NCI-H2196 (cell line): ENCODE measurements at regions not wholly inside any gene's neighbourhood (a gene's known extent, or its start where the extent isn't known, plus 50 kb on each side); places are given as distances from the start of the nearest gene placed in this dataset.
"Not testable (repeated sequence)": the region's sequence is repeated elsewhere in the genome, so short reads cannot be mapped to it uniquely, and the experiment has no call there.

Experiments used
- DNase-seq: peaks from one replicate; lab custom pipeline; 2025; ENCODE audit not compliant: unreplicated experiment; lab: John Stamatoyannopoulos, UW

DNA sequence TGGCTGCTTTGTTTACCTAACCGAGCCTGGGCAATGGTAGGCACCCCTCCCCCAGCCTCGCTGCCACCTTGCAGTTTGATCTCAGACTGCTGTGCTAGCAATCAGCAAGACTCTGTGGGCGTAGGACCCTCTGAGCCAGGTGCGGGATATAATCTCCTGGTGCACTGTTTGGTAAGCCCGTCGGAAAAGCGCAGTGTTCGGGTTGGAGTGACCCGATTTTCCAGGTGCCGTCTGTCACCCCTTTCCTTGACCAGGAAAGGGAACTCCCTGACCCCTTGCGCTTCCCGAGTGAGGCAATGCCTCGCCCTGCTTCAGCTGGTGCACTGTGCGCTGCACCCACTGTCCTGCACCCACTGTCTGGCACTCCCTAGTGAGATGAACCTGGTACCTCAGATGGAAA lies 482.2 kb upstream of the SMC2 start:
- DNase-seq, result not testable (repeated sequence)

DNA sequence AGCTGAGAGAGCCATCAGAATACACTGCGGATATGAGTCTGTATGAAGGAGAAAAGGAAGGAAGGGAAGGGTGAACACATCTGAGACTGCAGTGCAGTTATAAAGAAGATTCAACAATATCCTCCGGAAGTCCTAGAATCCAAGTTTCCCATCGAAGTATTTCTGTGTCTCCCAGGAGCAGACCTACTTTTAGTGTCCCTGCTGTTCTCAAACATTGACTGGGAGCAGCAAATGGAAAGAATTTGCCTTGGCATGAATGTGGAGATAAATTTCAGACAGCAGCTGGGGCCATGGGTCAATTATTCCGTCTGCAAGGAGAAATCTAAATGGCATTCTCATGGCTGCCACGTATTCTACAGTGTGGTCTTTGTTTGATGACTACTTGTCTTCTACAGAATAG lies 478.1 kb upstream of the SMC2 start:
- DNase-seq, result no peak

DNA sequence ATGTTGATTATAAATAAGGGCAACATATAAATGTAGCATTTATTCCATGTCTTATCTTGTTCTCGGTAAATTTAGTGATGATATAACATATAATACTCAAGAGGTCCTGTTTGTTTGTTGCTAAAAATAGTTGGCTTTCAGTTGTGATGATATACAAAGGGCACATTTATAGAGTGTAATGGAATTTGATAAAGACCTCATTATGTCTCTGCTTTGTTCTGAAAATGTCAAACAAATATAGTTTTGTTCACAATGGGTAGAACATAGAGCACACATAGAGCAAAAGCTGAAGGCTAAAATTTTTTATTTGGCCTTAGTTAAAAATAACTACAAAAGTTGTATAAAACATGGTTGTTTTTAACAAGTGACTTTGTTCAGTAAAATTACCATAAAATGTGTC lies 477.1 kb upstream of the SMC2 start:
- no peak for DNase-seq

DNA sequence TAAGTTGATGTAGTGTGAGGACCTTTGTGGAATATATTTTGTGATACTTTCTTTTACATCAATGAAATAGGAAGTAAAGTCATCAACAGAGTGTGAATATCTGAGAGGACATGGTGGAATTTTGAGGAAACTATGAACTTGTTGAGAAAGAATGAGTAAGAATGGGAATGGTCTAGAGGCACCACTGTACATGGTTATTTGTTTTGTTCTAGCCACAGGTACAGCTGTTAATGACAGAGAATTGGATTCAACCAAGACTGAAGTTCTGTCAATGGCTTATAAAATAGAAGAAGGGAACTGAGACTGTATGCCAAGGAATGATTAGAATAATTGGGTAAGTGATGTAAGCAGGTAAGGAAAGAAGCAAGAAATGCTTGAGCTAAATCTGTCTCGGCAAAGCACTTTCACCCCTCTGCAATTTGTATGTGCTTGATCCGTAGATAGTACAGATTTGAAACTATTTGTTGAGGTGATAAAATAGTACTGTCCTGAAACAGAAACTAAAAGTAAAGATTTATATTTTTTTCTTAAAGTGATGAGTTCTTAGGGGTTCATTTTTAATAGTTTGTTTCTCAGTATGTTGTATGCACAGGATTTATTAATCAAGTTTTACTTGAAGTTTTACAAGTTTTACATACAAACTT lies 468.8 kb upstream of the SMC2 start:
- no peak for DNase-seq

DNA sequence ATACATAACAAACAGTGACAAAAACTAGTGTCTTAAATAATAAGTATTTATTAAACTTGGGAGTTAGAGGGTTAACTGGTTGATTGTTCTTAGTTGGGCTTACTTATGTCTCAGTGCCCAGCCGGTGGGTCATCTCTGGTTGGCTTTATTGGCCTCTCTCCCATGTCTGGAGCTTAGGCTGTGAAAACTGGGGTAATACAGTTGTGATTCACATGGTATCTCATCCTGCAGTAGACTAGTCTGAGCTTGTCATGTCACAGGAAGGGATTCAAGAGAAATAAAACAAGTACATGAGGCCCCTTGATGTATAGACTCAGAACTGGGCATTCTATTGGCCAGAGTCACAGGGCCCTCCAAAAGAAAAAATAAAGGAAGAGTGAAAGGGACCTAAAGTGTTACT lies 466.4 kb upstream of the SMC2 start:
- DNase-seq, result no peak

DNA sequence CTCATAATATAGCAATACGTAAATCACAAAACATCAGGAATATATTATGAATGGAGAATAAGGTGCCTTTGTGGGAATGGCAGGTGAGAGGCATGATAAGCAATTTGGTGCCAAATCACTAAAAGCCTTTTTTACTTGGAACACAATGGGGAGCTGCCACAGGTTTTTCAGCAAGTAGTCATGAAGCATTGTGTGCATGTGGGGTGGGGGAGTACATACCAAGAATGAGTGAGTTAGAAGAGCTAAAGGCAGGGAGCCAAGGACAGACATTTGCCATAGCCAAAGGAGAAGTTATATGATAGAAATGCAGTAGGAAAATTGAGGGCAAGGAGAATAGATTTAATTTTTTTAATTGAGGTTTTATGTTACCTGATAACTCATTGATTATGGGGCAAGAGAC lies 445.0 kb upstream of the SMC2 start:
- DNase-seq, result no peak

DNA sequence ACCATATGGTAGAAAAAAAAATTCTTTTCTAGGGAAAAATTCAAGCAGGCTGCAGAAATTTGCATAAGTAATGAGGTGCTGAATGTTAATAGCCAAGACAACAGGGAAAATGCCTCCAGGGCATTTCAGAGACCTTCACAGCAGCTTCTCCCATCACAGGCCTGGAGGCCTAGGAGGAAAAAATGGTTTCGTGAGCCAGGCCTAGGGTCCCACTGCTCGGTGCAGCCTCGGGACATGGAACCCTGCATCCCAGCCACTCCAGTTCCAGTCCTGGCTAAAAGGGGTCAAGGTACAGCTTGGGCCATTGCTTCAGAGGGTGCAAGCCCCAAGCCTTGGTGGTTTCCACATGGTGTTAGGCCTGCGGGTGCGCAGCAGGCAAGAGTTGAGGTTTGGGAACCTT lies 436.0 kb upstream of the SMC2 start:
- no peak for DNase-seq

DNA sequence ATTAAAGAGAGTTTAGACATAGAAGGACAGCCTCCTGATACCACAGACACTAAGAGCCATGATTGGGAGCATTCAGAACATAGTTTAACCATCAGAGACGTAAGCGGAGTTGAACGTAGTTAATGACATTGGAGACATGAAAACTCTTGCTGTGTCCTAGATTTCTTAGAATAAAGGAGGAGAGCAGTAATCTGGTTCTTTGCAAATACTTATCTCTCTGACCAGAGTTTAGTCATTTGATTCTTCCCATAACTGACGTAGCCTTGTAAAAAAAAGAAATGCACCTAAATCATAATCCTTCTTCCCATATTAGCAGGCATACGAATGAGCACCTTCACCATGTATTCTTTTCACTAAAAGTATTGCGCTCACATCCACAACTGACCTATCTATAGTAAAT lies 433.3 kb upstream of the SMC2 start:
- DNase-seq, result no peak

DNA sequence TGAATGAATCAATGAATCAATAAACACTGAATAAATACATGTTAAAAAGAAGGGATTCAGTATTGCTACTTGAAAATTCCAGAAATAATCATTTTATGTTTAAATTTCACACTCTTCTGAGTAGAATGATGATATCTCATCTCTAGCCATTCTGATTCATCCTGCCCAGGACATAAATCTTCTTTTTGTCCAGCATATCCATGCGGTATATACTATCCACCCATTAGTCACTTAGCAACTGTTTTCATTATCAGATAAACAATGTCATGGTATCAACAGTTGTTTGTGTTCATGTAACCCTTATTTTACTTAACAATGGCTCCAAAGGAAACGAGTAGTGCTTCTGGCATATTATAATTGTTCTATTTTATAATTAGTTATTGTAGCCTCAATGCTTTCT lies 432.4 kb upstream of the SMC2 start:
- no peak for DNase-seq

DNA sequence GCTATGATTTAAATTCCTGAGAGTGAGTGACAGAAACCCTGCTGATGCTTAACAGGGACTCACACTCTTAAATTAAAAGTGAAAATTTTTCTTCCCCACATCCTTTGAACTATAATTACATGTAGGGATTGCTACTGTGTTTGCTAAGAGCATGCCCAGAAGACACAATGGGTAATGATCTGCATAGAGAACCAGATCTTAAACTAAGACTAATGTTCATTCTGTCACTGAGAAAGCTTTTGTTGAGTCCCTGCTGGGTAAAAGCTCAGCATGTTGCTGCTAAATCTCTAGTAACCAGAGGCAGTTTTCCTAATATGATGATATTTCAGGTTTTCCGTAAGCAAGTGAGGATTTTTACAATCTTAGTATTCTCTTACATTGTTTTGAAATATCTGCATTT lies 424.8 kb upstream of the SMC2 start:
- DNase-seq, result no peak

DNA sequence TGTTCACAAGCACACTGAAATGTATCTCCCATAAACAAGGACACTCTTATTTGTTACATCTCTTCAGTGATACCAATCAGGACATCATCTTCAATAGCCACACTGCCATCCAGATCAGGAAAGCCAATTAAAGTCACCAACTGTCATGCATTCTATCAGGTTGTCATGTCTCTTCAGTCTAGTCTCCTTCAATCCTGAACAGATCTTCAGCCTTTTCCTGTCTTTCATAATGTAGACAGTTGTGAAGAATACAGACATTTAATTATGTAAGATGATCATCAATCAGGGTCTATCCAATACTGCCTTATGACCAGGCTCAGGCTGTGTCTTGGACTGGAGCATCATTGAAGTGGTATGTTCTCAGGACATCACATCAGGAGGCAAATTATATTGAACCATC lies 419.8 kb upstream of the SMC2 start:
- DNase-seq, result no peak

DNA sequence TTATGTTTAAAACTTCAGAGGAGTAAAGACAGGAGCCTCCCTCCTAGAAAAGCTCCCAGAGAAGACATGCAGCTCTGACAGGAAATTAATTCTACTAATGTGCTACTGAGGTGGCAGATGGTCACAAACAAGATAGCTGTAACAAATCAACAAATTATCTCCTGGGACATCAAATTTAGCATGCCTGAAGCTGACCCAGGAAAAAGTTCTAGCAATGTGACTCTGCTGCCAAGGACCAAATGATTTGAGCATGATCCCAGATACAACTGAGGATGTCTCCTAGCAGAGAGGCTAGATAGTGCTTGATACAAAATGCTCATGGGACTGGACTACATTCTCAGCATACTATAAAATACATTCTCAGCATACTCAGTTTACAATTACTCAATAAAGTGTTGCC lies 413.5 kb upstream of the SMC2 start:
- DNase-seq, result no peak

DNA sequence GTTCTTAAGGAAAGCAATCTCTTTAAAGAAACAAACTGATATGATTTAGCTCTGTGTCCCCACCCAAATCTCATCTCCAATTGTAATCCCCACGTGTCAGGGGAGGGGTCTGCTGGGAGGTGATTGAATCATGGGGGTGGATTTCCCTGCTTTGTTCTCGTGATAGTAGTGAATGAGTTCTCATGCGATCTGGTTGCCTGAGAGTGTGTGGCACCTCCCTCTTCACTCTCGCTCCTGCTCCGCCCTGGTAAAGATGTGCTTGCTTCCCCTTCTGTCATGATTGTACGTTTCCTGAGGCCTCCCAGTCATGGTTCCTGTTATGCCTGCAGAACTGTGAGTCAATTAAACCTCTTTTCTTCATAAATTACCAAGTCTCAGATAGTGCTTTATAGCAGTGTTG lies 412.7 kb upstream of the SMC2 start:
- DNase-seq, result no peak

DNA sequence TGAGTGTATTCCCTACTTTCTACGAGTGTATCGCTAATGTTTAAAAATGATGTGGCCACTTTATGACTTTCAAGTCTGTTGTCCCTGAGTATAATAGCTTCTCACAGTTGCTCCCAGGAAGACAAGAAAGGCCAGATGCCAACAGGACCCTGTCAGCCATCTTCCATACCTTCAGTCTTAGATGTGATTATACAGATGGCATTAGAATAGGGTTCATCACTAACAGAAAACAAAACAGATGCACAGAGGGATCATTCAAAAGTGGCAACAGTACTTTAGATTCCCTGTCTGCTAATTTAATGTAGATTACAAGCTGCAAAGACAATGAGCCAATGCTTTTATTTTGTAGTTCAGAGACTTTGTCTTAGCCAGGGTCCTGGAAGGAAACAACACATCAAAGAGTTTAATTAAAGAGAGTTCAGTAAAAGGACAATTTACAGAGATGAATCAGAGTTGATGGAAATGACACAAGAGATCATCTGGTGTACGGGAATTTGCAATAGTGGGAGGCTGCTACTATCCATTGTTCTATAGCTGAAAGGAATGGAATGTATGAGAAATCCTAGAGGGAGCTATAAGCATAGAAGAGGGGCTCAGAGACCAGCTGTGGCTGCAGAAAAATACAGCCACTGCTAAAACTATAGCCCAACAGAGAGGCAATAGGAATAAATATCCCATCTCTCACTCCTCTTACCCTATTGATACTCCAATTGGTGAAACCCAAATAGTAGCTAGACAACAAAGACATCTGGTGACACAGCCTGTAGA lies 393.7 kb upstream of the SMC2 start:
- DNase-seq, result no peak

DNA sequence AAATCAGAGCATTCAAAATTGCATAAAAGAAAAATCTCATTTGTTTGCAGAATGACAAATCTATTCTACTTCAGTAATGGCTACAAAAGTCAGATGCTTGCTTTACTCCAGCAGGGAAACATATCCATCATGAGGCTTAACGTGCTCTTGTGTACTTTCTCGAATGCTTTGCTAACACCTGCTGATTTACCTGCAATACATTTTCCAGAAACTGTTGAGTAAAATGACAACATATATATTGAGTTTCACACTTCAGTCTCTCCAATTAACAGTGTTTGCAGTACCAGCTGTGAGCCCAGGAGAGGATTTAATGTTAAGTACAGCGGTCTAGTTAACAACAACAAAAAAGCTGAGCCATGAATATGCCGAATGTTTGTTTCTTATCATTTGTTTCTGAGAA lies 391.5 kb upstream of the SMC2 start:
- DNase-seq, result peak; percentile 42

DNA sequence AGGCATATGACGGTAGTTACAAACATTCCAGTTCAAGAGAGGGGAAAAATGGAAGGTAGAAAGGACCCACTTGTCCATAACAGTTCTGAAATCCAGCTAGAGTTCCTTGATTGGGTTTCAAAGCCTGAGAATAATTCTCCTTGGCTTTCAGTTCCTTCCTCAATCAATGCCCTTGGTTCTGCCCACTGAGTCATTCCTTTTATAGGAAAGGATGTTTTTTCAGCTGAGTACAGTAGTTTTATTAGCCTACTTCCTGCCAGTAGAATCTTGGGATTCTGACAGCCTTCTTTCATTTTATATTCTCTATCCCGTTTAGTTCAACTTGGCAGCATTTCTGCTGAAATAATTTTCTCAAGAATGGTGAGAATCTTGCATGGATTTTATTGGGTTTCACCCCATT lies 386.9 kb upstream of the SMC2 start:
- no peak for DNase-seq

DNA sequence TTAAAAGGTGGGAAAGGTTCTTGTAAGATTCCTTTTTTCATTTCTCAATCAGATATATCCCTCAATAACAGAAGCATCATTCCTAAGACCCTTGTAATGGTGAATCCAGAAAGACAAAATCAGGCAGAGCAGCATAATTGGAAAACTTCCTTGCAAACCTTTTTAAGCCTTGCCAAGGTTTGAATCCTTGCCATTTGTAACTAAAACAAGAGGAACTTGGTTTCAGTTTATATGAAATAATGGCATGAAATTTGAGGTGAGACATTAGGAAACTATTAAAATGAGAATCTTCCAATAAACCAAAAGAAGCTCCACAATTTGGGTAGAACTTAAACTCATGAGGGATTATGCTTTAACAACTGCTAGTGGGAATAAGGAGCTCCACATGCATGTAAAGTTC lies 384.7 kb upstream of the SMC2 start:
- no peak for DNase-seq

DNA sequence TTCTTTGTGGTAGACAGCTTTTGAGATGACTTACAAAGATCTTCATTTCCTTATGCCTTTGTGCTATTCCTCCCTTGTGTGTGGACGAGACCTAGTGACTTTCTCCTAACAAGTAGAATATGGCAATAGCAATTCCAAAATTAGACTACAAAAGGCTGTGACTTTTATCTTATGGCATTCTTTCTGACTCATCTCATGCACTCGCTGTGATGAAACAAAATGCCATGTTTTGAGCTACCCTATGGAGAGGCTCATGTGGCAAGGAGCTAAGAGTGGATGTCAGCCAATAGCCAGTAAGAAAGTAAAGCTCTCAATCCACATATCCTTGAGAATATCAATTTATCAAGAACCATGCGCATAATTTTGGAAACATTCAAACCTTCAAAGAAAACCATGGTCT lies 380.5 kb upstream of the SMC2 start:
- DNase-seq, result no peak

DNA sequence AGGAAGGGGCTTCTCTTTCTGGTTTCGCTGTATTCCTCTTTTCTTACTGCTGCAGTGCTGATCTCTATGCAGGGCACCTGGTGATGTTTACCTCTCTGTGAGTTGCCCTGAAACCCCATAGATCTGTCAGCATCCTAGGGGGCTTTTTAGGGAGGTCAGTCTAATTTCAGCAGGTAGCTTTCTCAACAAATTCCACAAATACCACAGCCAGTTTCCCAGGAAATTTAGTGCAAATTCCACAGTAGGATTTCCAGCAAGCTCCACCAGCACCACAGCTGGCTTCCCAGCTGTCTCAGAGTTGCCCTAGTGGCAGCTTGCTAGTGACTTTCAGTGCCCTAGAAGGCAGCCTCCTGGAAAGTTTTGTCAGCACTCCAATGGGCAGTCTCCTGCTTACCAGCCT lies 379.1 kb upstream of the SMC2 start:
- no peak for DNase-seq

DNA sequence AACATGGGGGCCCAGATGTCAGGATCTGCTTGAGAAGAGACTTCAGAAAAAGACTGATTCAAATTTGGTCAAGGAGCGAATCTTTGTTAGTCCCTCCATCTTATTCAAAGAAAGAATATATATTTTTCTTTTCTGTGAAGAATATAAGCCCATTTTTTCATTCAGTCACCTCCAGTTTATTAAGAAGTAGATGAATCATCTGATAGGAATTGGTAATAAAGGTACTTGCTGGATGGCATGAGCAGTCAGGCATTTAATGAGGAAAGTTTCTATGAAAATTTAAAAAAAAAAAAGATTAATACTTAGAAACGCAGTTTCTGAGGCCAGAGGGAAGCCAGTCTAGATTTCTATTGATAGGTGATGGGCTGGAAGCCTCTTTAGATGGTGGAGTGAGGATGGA lies 373.1 kb upstream of the SMC2 start:
- no peak for DNase-seq

DNA sequence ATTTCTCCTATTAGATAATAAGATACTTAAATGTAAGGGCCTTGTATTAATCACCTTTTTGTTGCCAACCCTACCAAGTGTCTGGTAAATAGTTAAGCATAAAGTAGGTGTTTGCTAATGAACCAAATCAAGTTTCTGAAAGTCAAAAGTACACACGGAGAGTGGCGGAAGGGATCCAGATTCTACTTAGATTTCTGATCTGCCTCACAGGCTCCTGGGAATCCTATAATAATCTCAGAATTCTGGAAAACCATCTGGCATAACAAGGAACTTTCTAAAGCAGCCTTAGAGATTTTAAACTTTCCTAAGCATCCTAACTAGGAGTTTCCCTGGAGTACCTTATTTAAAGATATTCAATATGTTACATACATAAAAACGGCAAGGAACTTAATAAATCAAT lies 363.2 kb upstream of the SMC2 start:
- DNase-seq, result no peak

DNA sequence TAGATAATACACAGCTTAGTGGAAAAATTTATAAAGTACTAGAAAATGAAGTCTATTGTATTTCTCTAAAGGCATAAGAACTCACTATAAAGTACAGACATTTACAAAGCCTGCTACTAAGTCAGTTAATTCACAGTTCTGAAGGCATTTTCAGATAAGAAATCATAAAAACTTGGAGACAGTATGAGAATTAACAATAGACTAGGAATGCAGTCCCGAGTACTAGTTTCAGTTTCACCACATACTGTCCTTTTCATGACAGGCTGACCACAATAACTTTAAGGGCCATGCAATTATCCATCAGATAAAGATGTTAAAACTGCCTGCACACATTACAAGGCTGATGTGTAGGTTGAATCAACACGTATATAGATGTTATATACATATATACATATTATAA lies 362.6 kb upstream of the SMC2 start:
- no peak for DNase-seq

DNA sequence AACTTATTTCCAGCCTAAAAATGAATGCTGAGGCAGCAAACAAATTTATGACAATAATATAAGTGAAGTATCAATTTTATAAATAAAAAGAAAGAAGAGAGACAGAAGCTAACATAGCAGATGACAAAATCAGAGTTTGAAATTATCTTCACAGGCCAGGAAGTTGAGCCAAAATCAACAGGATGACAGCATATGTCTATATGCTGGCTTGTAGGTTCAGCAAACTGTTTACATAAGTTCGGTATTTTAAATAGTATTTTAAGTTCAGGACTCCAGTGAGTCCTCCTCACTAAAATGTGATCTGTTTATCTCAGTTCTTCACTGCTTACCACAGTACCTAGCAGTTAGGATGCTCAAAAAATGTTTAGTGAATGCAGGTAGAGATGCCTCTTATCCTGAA lies 359.6 kb upstream of the SMC2 start:
- no peak for DNase-seq
